Gastroesophageal sphincter (tissue), 4 donors: ENCODE measurements at regions not wholly inside any gene's neighbourhood (a gene's known extent, or its start where the extent isn't known, plus 50 kb on each side); places are given as distances from the start of the nearest gene placed in this dataset.

Source experiments
- ATAC-seq: fragments of 150-250 bp; one replicate; pipeline ENCODE4 v1.9.1; 2016; ENCODE audit warnings: mild to moderate bottlenecking, moderate library complexity
- H3K27ac ChIP-seq, 4 donors: fragments of 200-600 bp; sonication (generic) in 3 of 4; 1 replicate in 3 of 4; 2 replicates in 1 of 4; pipeline ENCODE4 v1.5.1; 2016 to 2019
- H3K27me3 ChIP-seq: fragments of 200-600 bp; sonication (generic); one replicate; pipeline ENCODE4 v1.5.1; 2019
- H3K36me3 ChIP-seq, 2 donors: fragments of 200-600 bp; sonication (generic); one replicate each; pipeline ENCODE4 v1.5.1; 2019; ENCODE audit warnings: control low read depth in 1 of 2
- H3K4me1 ChIP-seq, 3 donors: fragments of 200-600 bp; sonication (generic); 1 replicate in 2 of 3; 2 replicates in 1 of 3; pipeline ENCODE4 v1.5.1; 2016 to 2019; ENCODE audit warnings: control low read depth in 2 of 3
- H3K4me3 ChIP-seq, 2 donors: fragments of 200-600 bp; sonication (generic); one replicate each; pipeline ENCODE4 v1.5.1; 2019; ENCODE audit warnings: mild to moderate bottlenecking in 1 of 2, moderate library complexity in 1 of 2
- H3K9me3 ChIP-seq, 3 donors: fragments of 200-600 bp; sonication (generic); one replicate each; pipeline ENCODE4 v1.5.1; 2017 to 2019; ENCODE audit warnings: control low read depth in 2 of 3
- EP300 ChIP-seq: sonication (generic); formaldehyde crosslinking; IDR thresholded peaks from one replicate; pipeline ENCODE4 v1.6.1; 2017; ENCODE audit warnings: antibody characterized with exemption, mild to moderate bottlenecking
- POLR2A ChIP-seq, 2 donors: fragments of 450-650 bp; IDR thresholded peaks; one replicate each; pipeline ENCODE4 v1.6.1; 2017; ENCODE audit warnings: antibody characterized with exemption in 2 of 2, mild to moderate bottlenecking in 2 of 2, moderate library complexity in 1 of 2
- POLR2AphosphoS5 ChIP-seq: sonication (generic); formaldehyde crosslinking; IDR thresholded peaks from one replicate; pipeline ENCODE4 v1.6.1; 2017; ENCODE audit warnings: antibody characterized with exemption
- WGBS, 2 donors: methylation state at CpG; one replicate each; pipeline ENCODE4 v1.1.5; 2018; ENCODE audit warnings: low coverage in 1 of 2; 5-methylcytosine and 5-hydroxymethylcytosine counted together
- TF ChIP-seq, protein P1 (sequence below), 4 experiments: fragments of 200-600 bp in 2 of 4; fragments of 450-650 bp in 2 of 4; sonication (generic) in 1 of 4; IDR thresholded peaks; one replicate each; pipeline ENCODE4 v1.5.1; 2017 to 2019; ENCODE audit warnings: antibody characterized with exemption in 4 of 4, mild to moderate bottlenecking in 2 of 4, moderate library complexity in 2 of 4

DNA sequence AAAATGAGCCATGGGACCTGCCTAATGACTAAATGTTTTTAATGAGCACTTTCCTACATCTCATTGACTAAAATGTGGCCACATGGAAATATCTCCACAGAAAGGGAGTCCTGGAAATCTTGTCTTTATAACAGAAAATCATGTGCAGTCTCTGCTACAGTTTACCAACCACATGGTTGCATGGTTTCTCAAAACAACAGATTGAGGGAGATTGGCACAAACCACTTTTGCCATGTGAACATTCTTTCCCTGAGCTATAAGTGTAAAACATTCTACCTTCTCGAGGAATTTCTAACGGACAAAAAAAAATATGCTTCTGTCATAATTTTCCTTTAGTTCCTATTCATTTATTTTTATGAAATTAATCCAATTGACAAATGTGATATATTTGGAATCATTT lies 218.9 kb upstream of the SLITRK5 start:
- H3K9me3 ChIP-seq, result no peaks in the 10 kb centered on the region
- no peak for ATAC-seq
- TF ChIP-seq POLR2A (IDR thresholded peaks at IDR 0.05), result no peak
- TF ChIP-seq POLR2AphosphoS5, result no peak
- TF ChIP-seq, protein P1, sequence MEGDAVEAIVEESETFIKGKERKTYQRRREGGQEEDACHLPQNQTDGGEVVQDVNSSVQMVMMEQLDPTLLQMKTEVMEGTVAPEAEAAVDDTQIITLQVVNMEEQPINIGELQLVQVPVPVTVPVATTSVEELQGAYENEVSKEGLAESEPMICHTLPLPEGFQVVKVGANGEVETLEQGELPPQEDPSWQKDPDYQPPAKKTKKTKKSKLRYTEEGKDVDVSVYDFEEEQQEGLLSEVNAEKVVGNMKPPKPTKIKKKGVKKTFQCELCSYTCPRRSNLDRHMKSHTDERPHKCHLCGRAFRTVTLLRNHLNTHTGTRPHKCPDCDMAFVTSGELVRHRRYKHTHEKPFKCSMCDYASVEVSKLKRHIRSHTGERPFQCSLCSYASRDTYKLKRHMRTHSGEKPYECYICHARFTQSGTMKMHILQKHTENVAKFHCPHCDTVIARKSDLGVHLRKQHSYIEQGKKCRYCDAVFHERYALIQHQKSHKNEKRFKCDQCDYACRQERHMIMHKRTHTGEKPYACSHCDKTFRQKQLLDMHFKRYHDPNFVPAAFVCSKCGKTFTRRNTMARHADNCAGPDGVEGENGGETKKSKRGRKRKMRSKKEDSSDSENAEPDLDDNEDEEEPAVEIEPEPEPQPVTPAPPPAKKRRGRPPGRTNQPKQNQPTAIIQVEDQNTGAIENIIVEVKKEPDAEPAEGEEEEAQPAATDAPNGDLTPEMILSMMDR (IDR thresholded peaks at IDR 0.05), result no peak
- no peak for TF ChIP-seq EP300
- no peaks in the 10 kb centered on the region for H3K4me1 ChIP-seq
- H3K27ac ChIP-seq, result no peak overlapping the region
- no peak overlapping the region for H3K4me3 ChIP-seq
- WGBS, 2 donors, result 92 to 93% methylated on average over 2 of the region's 2 CpGs
- no peaks in the 10 kb centered on the region for H3K36me3 ChIP-seq
- H3K27me3 ChIP-seq, result no peaks in the 10 kb centered on the region

DNA sequence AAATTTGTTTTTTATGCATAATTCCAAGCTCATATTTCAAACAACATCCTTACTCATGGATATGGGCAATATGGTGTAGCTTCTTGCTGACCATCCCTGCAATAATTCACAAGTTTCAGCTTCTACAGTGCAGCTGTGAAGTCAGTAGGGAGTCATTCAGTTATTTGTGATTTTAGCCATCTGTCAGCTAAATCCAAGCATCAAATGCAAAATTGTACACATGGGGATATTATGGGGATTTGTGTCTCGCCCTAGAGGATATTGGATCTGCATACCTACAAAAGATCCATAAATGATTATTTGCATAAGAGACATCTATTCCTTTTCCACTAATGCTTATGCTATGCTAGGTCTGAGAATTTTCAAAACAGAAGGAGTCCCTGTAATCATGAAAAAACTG lies 217.9 kb upstream of the SLITRK5 start:
- Histone ChIP-seq H3K27ac (no peak overlapping the region), H3K4me3 (no peak overlapping the region), H3K4me1 (no peaks in the 10 kb centered on the region), H3K9me3 (no peaks in the 10 kb centered on the region), H3K36me3 (no peaks in the 10 kb centered on the region), H3K27me3 (no peaks in the 10 kb centered on the region)
- no peak for ATAC-seq
- 69% methylated on average over 1 of the region's 1 CpG; no CpG with 5 or more reads in 1 of the 2 donors for WGBS, 2 donors
- no peak for TF ChIP-seq POLR2A (IDR thresholded peaks at IDR 0.05)
- TF ChIP-seq POLR2AphosphoS5, result no peak
- TF ChIP-seq EP300, result no peak
- TF ChIP-seq, protein P1 (IDR thresholded peaks at IDR 0.05), result no peak

DNA sequence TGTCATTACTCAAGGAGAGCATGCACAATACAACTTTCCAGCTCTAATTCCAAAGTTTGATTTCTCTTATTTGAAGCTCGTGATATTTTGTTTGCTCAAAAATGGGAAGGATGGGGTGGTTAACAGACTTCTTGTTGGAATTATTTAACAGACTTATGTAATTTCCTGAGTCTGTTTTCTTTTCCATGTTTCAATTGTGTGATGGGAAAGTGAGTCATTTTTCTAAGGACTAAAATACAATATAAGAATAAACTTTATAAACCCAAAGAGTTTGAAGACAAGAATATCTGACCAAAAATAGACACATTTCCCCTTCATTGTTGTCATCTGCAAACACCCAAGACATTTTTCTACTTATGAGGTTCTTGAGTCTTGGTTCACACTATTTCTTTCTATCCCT lies 211.8 kb upstream of the SLITRK5 start:
- Histone ChIP-seq H3K36me3 (no peaks in the 10 kb centered on the region), H3K4me3 (no peak overlapping the region), H3K27me3 (no peaks in the 10 kb centered on the region), H3K9me3 (no peaks in the 10 kb centered on the region), H3K27ac (no peak overlapping the region), H3K4me1 (no peaks in the 10 kb centered on the region)
- no peak for ATAC-seq
- TF ChIP-seq POLR2AphosphoS5 (no peak), POLR2A (IDR thresholded peaks at IDR 0.05) (no peak), EP300 (no peak)
- TF ChIP-seq, protein P1 (IDR thresholded peaks at IDR 0.05), result no peak
- 27 to 50% methylated on average over 1 of the region's 1 CpG for WGBS, 2 donors

DNA sequence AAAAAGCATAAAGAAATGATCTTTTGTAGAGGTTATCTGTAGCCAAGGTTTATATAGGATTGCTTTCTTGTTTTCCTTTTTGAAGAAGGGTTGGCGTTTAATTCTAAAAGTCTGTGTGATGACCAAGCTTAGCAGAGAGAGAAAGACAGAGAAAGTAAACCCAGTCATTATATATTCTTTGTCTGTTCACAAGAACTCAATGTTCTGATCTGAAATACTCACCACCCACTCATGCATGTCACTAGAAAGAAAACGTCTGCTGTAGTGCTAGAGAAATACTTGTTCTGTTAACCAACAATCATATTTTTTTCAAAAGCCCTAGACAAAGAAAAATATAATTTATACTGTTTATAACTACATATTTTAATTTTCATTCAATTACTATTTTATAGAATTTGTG lies 173.7 kb upstream of the SLITRK5 start:
- no peak for TF ChIP-seq POLR2AphosphoS5
- no peak for TF ChIP-seq POLR2A (IDR thresholded peaks at IDR 0.05)
- TF ChIP-seq EP300, result no peak
- TF ChIP-seq, protein P1 (IDR thresholded peaks at IDR 0.05), result no peak
- no peak for ATAC-seq
- WGBS, 2 donors, result 53 to 60% methylated on average over 2 of the region's 2 CpGs
- Histone ChIP-seq H3K9me3 (no peaks in the 10 kb centered on the region), H3K27me3 (no peaks in the 10 kb centered on the region), H3K36me3 (no peaks in the 10 kb centered on the region), H3K27ac (no peak overlapping the region), H3K4me3 (no peak overlapping the region), H3K4me1 (no peaks in the 10 kb centered on the region)

DNA sequence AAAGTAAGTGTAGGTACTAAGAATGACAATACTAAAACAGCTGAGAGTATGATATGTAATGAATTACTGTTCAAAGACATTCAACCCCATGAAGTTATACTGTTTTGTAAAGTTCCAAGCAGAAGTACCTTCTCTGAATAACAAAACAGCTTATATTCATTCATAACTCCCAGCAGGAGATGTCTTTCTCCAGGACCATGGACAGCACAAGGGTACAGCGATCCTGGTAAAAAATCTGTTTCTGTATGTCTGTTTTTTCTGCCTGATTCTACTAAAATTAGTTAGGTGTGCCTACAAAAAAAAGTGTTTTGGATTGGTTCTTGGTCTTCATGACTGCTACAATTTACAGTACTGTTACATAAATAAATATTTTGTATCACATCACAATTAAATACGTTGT lies 172.5 kb upstream of the SLITRK5 start:
- Histone ChIP-seq H3K4me1 (no peaks in the 10 kb centered on the region), H3K27ac (no peak overlapping the region), H3K4me3 (no peak overlapping the region), H3K27me3 (no peaks in the 10 kb centered on the region), H3K9me3 (no peaks in the 10 kb centered on the region), H3K36me3 (no peaks in the 10 kb centered on the region)
- WGBS, 2 donors, result 33 to 35% methylated on average over 2 of the region's 2 CpGs
- no peak for ATAC-seq
- no peak for TF ChIP-seq POLR2AphosphoS5
- TF ChIP-seq EP300, result no peak
- TF ChIP-seq, protein P1 (IDR thresholded peaks at IDR 0.05), result no peak
- TF ChIP-seq POLR2A (IDR thresholded peaks at IDR 0.05), result no peak
